PC-9 (cell line): ENCODE measurements at regions not wholly inside any gene's neighbourhood (a gene's known extent, or its start where the extent isn't known, plus 50 kb on each side); places are given as distances from the start of the nearest gene placed in this dataset.

Source experiments
- EZH2 ChIP-seq: fragments of 200-600 bp; sonication (generic); IDR thresholded peaks from 2 replicates; pipeline ENCODE4 v1.8.0; 2017; ENCODE audit warnings: antibody characterized with exemption, low read depth
- TF ChIP-seq, protein P1 (sequence below): fragments of 200-600 bp; sonication (generic); conservative IDR thresholded peaks from 2 replicates; pipeline ENCODE4 v1.6.1; 2017; ENCODE audit warnings: mixed run types, antibody characterized with exemption, mild to moderate bottlenecking, moderate library complexity

DNA sequence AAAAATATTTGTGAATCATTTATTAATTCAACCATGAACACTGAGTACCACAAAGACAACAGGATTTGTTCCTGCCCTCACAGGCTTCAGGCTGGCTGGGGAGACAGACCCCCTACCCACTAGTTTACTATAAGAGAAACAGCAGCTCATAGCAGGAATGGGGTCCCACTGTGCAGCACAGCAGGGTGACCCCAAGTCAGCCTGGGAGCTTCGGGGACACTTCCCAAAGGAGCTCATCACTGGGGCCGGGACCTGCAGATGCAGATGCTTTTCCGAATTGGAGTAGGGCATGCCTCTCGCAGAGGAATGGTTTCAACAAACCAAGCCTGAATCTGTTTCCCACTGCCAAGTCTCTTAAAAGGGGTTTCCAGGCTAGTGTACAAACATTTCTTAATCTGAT is 176.2 kb upstream of the PWP1 start:
- TF ChIP-seq, protein P1, sequence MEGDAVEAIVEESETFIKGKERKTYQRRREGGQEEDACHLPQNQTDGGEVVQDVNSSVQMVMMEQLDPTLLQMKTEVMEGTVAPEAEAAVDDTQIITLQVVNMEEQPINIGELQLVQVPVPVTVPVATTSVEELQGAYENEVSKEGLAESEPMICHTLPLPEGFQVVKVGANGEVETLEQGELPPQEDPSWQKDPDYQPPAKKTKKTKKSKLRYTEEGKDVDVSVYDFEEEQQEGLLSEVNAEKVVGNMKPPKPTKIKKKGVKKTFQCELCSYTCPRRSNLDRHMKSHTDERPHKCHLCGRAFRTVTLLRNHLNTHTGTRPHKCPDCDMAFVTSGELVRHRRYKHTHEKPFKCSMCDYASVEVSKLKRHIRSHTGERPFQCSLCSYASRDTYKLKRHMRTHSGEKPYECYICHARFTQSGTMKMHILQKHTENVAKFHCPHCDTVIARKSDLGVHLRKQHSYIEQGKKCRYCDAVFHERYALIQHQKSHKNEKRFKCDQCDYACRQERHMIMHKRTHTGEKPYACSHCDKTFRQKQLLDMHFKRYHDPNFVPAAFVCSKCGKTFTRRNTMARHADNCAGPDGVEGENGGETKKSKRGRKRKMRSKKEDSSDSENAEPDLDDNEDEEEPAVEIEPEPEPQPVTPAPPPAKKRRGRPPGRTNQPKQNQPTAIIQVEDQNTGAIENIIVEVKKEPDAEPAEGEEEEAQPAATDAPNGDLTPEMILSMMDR: no peak
- TF ChIP-seq EZH2: no peak
